SK-N-SH treated with all-trans-retinoic acid at 6 μM for 48 hours (cell line): ENCODE measurements at regions not wholly inside any gene's neighbourhood (a gene's known extent, or its start where the extent isn't known, plus 50 kb on each side); places are given as distances from the start of the nearest gene placed in this dataset.

Source experiments
- ATAC-seq: fragments of 200-7000 bp; cut with Tn5 transposase; 3 replicates; pipeline ENCODE4 v1.9.1; 2020; ENCODE audit warnings: mild to moderate bottlenecking, moderate library complexity
- ARNTL ChIP-seq: fragments of 450-650 bp; formaldehyde crosslinking; IDR thresholded peaks from 2 replicates; pipeline ENCODE4 v1.5.0; 2020; ENCODE audit warnings: low read depth, mild to moderate bottlenecking, moderate library complexity, borderline replicate concordance
- BACH2 ChIP-seq: fragments of 250-450 bp; sonication (Bioruptor Pico); IDR thresholded peaks from 2 replicates; pipeline ENCODE4 v1.9.0; 2021; ENCODE audit warnings: mild to moderate bottlenecking, borderline replicate concordance
- ESRRG ChIP-seq: fragments of 250-450 bp; sonication (Bioruptor Pico); IDR thresholded peaks from 2 replicates; pipeline ENCODE4 v1.6.1; 2021; ENCODE audit warnings: mild to moderate bottlenecking
- GLIS3 ChIP-seq: fragments of 250-450 bp; sonication (Bioruptor Pico); IDR thresholded peaks from 2 replicates; pipeline ENCODE4 v1.5.0; 2020; ENCODE audit warnings: mild to moderate bottlenecking, moderate library complexity
- ISL1 ChIP-seq: fragments of 250-450 bp; sonication (Bioruptor Pico); IDR thresholded peaks from 2 replicates; pipeline ENCODE4 v2.1.2; 2022; ENCODE audit warnings: mild to moderate bottlenecking, moderate library complexity
- OSR1 ChIP-seq: fragments of 250-450 bp; sonication (Bioruptor Pico); IDR thresholded peaks from 2 replicates; pipeline ENCODE4 v1.8.0; 2022; ENCODE audit warnings: moderate library complexity, mild to moderate bottlenecking, inconsistent platforms
- PPARA ChIP-seq: fragments of 250-450 bp; sonication (Bioruptor Pico); IDR thresholded peaks from 2 replicates; pipeline ENCODE4 v1.5.0; 2020; ENCODE audit warnings: mild to moderate bottlenecking, borderline replicate concordance
- RARB ChIP-seq: fragments of 250-450 bp; sonication (Bioruptor Pico); IDR thresholded peaks from 2 replicates; pipeline ENCODE4 v1.8.0; 2021; ENCODE audit warnings: mild to moderate bottlenecking, moderate library complexity
- SNAI2 ChIP-seq: fragments of 250-450 bp; sonication (Bioruptor Pico); IDR thresholded peaks from 2 replicates; pipeline ENCODE4 v1.5.0; 2020; ENCODE audit warnings: mild to moderate bottlenecking, moderate library complexity
- TCF4 ChIP-seq: fragments of 250-450 bp; sonication (Bioruptor Pico); IDR thresholded peaks from 2 replicates; pipeline ENCODE4 v1.8.0; 2021; ENCODE audit warnings: mild to moderate bottlenecking, moderate library complexity, borderline replicate concordance
- TOX ChIP-seq: fragments of 250-450 bp; sonication (Bioruptor Pico); IDR thresholded peaks from 2 replicates; pipeline ENCODE4 v1.8.0; 2021; ENCODE audit warnings: mild to moderate bottlenecking, moderate library complexity, borderline replicate concordance
- ZC3H10 ChIP-seq: fragments of 250-450 bp; sonication (Bioruptor Pico); IDR thresholded peaks from 2 replicates; pipeline ENCODE4 v1.5.1; 2021; ENCODE audit warnings: mild to moderate bottlenecking, moderate library complexity
- ZFP3 ChIP-seq: fragments of 250-450 bp; sonication (Bioruptor Pico); IDR thresholded peaks from 2 replicates; pipeline ENCODE4 v1.5.0; 2020; ENCODE audit warnings: mild to moderate bottlenecking, moderate library complexity
- ZFP30 ChIP-seq: fragments of 450-650 bp; formaldehyde crosslinking; IDR thresholded peaks from 2 replicates; pipeline ENCODE4 v1.5.0; 2022; ENCODE audit warnings: mild to moderate bottlenecking, moderate library complexity
- ZNF565 ChIP-seq: fragments of 450-650 bp; formaldehyde crosslinking; conservative IDR thresholded peaks from 2 replicates; pipeline ENCODE4 v1.5.0; 2020; ENCODE audit warnings: low read depth, mild to moderate bottlenecking, moderate library complexity
- ZNF70 ChIP-seq: fragments of 450-650 bp; formaldehyde crosslinking; IDR thresholded peaks from 2 replicates; pipeline ENCODE4 v1.5.0; 2020; ENCODE audit warnings: mild to moderate bottlenecking, moderate library complexity
- ZNF8 ChIP-seq: fragments of 450-650 bp; formaldehyde crosslinking; IDR thresholded peaks from 2 replicates; pipeline ENCODE4 v1.5.0; 2020; ENCODE audit warnings: mild to moderate bottlenecking, moderate library complexity
- TF ChIP-seq, protein P1 (sequence below): fragments of 250-450 bp; sonication (Bioruptor Pico); IDR thresholded peaks from 2 replicates; pipeline ENCODE4 v1.8.0; 2020; ENCODE audit warnings: mild to moderate bottlenecking, moderate library complexity, borderline replicate concordance
- TF ChIP-seq, protein P2 (sequence below): fragments of 250-450 bp; sonication (Bioruptor Pico); IDR thresholded peaks from 2 replicates; pipeline ENCODE4 v1.5.1; 2021; ENCODE audit warnings: mild to moderate bottlenecking, moderate library complexity
- TF ChIP-seq, protein P3 (sequence below): fragments of 250-450 bp; sonication (Bioruptor Pico); IDR thresholded peaks from 2 replicates; pipeline ENCODE4 v1.5.1; 2020; ENCODE audit warnings: low read depth, mild to moderate bottlenecking, moderate library complexity
- TF ChIP-seq, protein P4 (sequence below): fragments of 250-450 bp; sonication (Bioruptor Pico); IDR thresholded peaks from 2 replicates; pipeline ENCODE4 v1.8.0; 2021; ENCODE audit warnings: low read depth, mild to moderate bottlenecking, moderate library complexity, borderline replicate concordance

DNA sequence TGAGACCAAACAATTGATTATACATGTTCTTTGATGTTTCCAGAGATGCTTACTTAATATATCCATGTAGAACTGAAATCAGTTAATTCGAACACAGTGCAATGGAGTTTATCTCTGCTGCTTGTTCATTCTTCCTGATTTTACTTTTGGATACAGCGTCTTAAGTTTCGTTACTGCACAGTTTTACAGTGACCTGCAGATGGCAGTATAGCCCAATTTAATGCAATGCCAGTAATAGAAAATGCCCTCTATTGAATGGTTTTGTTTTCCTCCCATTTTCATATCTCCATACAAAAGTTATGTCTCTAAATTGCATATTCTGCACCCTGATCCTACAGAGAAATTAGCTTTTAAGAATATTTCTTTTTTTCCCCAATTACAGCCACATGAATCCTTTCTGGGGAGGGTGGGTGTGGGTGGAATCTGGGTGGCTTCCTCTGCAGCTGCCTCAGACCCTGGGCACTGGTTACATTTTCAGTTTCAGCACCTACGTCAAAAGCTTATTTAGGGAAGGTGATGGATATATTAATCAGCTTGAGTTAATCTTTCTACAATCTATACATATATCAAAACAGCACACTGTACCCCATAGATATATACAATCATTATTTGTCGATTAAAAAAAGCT is 101.1 kb upstream of the DCD start:
- peak; percentile 88 for ATAC-seq
- no peak for TF ChIP-seq SNAI2 (CRISPR knock-in tag)
- TF ChIP-seq TCF4 (CRISPR knock-in tag): no peak
- TF ChIP-seq ZNF8 (CRISPR knock-in tag): no peak
- TF ChIP-seq ZFP30 (CRISPR knock-in tag): no peak
- no peak for TF ChIP-seq ZNF565 (CRISPR knock-in tag)
- TF ChIP-seq BACH2 (CRISPR knock-in tag): no peak
- no peak for TF ChIP-seq GLIS3 (CRISPR knock-in tag)
- TF ChIP-seq OSR1 (CRISPR knock-in tag): no peak

DNA sequence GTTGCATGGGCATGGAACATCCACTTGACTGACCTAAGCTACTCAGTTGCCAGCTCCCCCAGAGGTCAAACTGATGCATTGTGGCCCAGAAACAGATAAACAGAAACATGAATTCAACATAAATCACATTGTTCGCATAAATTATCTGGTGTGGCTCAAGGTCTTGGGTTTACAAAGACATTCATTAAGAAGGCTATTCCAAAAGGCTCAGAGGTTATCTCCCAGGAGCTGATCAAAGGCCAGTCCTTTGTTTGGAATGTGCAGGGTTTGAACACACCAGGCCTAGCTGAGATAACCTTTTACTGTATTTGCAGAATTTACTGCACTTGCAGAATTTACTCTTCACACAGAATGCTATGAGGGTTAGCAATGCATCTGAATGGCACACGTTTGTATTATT is 96.4 kb upstream of the DCD start:
- TF ChIP-seq TCF4 (CRISPR knock-in tag): no peak
- no peak for TF ChIP-seq ZNF70 (CRISPR knock-in tag)
- TF ChIP-seq ISL1 (CRISPR knock-in tag): no peak
- TF ChIP-seq, protein P1, sequence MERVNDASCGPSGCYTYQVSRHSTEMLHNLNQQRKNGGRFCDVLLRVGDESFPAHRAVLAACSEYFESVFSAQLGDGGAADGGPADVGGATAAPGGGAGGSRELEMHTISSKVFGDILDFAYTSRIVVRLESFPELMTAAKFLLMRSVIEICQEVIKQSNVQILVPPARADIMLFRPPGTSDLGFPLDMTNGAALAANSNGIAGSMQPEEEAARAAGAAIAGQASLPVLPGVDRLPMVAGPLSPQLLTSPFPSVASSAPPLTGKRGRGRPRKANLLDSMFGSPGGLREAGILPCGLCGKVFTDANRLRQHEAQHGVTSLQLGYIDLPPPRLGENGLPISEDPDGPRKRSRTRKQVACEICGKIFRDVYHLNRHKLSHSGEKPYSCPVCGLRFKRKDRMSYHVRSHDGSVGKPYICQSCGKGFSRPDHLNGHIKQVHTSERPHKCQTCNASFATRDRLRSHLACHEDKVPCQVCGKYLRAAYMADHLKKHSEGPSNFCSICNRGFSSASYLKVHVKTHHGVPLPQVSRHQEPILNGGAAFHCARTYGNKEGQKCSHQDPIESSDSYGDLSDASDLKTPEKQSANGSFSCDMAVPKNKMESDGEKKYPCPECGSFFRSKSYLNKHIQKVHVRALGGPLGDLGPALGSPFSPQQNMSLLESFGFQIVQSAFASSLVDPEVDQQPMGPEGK (CRISPR knock-in tag): no peak
- TF ChIP-seq, protein P2, sequence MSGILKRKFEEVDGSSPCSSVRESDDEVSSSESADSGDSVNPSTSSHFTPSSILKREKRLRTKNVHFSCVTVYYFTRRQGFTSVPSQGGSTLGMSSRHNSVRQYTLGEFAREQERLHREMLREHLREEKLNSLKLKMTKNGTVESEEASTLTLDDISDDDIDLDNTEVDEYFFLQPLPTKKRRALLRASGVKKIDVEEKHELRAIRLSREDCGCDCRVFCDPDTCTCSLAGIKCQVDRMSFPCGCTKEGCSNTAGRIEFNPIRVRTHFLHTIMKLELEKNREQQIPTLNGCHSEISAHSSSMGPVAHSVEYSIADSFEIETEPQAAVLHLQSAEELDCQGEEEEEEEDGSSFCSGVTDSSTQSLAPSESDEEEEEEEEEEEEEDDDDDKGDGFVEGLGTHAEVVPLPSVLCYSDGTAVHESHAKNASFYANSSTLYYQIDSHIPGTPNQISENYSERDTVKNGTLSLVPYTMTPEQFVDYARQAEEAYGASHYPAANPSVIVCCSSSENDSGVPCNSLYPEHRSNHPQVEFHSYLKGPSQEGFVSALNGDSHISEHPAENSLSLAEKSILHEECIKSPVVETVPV: no peak
- TF ChIP-seq ZC3H10 (CRISPR knock-in tag): no peak
- TF ChIP-seq ZFP3: no peak
- TF ChIP-seq, protein P3, sequence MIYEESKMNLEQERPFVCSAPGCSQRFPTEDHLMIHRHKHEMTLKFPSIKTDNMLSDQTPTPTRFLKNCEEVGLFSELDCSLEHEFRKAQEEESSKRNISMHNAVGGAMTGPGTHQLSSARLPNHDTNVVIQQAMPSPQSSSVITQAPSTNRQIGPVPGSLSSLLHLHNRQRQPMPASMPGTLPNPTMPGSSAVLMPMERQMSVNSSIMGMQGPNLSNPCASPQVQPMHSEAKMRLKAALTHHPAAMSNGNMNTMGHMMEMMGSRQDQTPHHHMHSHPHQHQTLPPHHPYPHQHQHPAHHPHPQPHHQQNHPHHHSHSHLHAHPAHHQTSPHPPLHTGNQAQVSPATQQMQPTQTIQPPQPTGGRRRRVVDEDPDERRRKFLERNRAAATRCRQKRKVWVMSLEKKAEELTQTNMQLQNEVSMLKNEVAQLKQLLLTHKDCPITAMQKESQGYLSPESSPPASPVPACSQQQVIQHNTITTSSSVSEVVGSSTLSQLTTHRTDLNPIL (CRISPR knock-in tag): no peak
- TF ChIP-seq, protein P4, sequence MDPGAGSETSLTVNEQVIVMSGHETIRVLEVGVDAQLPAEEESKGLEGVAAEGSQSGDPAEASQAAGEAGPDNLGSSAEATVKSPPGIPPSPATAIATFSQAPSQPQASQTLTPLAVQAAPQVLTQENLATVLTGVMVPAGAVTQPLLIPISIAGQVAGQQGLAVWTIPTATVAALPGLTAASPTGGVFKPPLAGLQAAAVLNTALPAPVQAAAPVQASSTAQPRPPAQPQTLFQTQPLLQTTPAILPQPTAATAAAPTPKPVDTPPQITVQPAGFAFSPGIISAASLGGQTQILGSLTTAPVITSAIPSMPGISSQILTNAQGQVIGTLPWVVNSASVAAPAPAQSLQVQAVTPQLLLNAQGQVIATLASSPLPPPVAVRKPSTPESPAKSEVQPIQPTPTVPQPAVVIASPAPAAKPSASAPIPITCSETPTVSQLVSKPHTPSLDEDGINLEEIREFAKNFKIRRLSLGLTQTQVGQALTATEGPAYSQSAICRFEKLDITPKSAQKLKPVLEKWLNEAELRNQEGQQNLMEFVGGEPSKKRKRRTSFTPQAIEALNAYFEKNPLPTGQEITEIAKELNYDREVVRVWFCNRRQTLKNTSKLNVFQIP: no peak
- no peak for TF ChIP-seq TOX (CRISPR knock-in tag)
- no peak for TF ChIP-seq ARNTL (CRISPR knock-in tag)
- TF ChIP-seq RARB: no peak
- no peak for TF ChIP-seq ZFP30 (CRISPR knock-in tag)
- no peak for TF ChIP-seq GLIS3 (CRISPR knock-in tag)
- no peak for TF ChIP-seq SNAI2 (CRISPR knock-in tag)
- TF ChIP-seq PPARA: no peak
- no peak for ATAC-seq

DNA sequence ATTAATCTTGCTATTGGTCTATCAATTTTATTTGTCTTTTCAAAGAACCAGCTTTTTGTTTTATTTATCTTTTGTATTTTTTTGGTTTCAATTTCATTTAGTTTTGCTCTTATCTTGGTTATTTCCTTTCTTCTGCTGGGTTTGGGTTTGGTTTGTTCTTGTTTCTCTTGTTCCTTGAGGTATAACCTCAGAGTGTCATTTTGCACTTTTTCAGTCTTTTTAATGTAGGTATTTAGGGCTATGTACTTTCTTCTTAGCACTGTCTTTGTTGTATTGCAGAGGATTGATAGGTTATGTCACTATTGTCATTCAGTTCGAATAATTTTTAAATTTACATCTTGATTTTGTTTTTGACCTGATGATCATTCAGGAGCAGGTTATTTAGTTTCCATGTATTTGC is 92.7 kb upstream of the DCD start:
- no peak for TF ChIP-seq TOX (CRISPR knock-in tag)
- no peak for TF ChIP-seq GLIS3 (CRISPR knock-in tag)
- TF ChIP-seq ARNTL (CRISPR knock-in tag): no peak
- no peak for TF ChIP-seq ZFP3
- TF ChIP-seq ZNF565 (CRISPR knock-in tag): no peak
- TF ChIP-seq TCF4 (CRISPR knock-in tag): no peak
- TF ChIP-seq ZNF70 (CRISPR knock-in tag): no peak
- TF ChIP-seq, protein P3 (CRISPR knock-in tag): no peak
- TF ChIP-seq ESRRG (CRISPR knock-in tag): no peak
- TF ChIP-seq ZFP30 (CRISPR knock-in tag): no peak
- no peak for TF ChIP-seq ISL1 (CRISPR knock-in tag)
- TF ChIP-seq BACH2 (CRISPR knock-in tag): no peak
- ATAC-seq: no peak
